Tibial artery (tissue), 4 donors: ENCODE measurements at regions not wholly inside any gene's neighbourhood (a gene's known extent, or its start where the extent isn't known, plus 50 kb on each side); places are given as distances from the start of the nearest gene placed in this dataset.

Experiments used
- DNase-seq, 2 donors: peaks; one replicate each; pipeline ENCODE4 v3.0.0-alpha.2; 2019
- H3K27ac ChIP-seq, 2 donors: fragments of 200-600 bp; sonication (generic) in 1 of 2; 1 replicate in 1 of 2; 2 replicates in 1 of 2; pipeline ENCODE4 v1.5.1; 2018 to 2019; ENCODE audit warnings: mild to moderate bottlenecking in 1 of 2
- H3K27me3 ChIP-seq, 2 donors: fragments of 200-600 bp; sonication (generic) in 1 of 2; one replicate each; pipeline versions ENCODE4 v1.5.1 to v1.6.0; 2016 to 2019
- H3K36me3 ChIP-seq, 3 donors: fragments of 200-600 bp; sonication (generic) in 2 of 3; one replicate each; pipeline ENCODE4 v1.5.1; 2016 to 2019; ENCODE audit warnings: mild to moderate bottlenecking in 2 of 3
- H3K4me1 ChIP-seq, 4 donors: fragments of 200-600 bp; sonication (generic) in 2 of 4; 1 replicate in 3 of 4; 2 replicates in 1 of 4; pipeline ENCODE4 v1.5.1; 2016 to 2019
- H3K4me3 ChIP-seq, 2 donors: fragments of 200-600 bp; sonication (generic) in 1 of 2; 1 replicate in 1 of 2; 2 replicates in 1 of 2; pipeline ENCODE4 v1.5.1; 2018 to 2019; ENCODE audit warnings: mild to moderate bottlenecking in 2 of 2
- H3K9me3 ChIP-seq, 3 donors: fragments of 200-600 bp; sonication (generic) in 1 of 3; one replicate each; pipeline ENCODE4 v1.5.1; 2016 to 2019
- intact Hi-C: fragments of 100-400 bp; cut with DNase I; formaldehyde crosslinking; loops from one replicate; pipeline ENCODE4 v1.15.0; 2023; ENCODE audit warnings: low total_unique reads
- TF ChIP-seq, protein P1 (sequence below), 2 experiments: fragments of 200-600 bp in 1 of 2; fragments of 450-650 bp in 1 of 2; IDR thresholded peaks; one replicate each; pipeline ENCODE4 v1.5.1; 2017 to 2019; ENCODE audit warnings: antibody characterized with exemption in 2 of 2, mild to moderate bottlenecking in 1 of 2, moderate library complexity in 1 of 2

DNA sequence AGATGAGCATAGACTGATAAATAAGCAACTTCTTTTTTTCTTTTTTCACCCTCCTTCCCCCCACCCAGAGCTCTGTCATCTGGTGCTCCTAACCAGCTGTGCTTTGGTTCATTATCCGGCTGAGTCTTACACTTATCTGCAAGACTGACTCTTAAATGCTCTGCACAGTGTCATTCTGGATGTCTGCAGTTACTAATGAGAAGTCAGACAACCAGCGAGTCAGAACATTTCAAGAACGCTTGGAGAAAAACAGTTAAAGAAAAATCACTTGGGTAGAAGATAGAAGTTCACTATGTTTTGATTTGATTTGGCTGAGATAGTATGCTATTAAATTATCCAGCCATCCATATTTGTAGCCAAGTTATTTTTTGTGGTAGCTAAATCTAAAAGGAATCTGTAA lies 328.9 kb upstream of the PRICKLE1 start:
- DNase-seq, result no peak

DNA sequence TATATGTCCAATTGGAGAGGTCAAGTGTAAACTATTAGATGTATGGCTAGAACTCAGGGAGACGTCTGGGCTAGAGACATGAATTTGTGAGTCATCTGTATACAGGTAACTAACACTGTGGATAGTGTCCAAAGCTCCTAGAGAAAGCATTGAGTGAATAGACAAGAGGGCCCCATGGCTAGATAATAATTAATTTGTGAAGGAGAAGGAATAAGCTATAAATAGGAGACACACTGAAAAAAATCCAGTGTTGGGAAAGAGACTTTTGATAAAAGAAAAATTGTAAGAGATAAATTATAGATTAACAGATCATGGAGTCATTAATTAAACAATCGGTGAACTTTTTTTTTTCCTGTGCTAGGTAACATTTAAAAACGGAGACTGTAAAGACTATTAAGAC lies 326.6 kb upstream of the PRICKLE1 start:
- Histone ChIP-seq H3K4me3 (no peak overlapping the region), H3K27me3 (no peaks in the 10 kb centered on the region), H3K9me3 (no peaks in the 10 kb centered on the region), H3K36me3 (no peaks in the 10 kb centered on the region), H3K4me1 (no peaks in the 10 kb centered on the region), H3K27ac (no peak overlapping the region)
- intact Hi-C loops, result no loop called here
- DNase-seq, result no peak
- TF ChIP-seq, protein P1, sequence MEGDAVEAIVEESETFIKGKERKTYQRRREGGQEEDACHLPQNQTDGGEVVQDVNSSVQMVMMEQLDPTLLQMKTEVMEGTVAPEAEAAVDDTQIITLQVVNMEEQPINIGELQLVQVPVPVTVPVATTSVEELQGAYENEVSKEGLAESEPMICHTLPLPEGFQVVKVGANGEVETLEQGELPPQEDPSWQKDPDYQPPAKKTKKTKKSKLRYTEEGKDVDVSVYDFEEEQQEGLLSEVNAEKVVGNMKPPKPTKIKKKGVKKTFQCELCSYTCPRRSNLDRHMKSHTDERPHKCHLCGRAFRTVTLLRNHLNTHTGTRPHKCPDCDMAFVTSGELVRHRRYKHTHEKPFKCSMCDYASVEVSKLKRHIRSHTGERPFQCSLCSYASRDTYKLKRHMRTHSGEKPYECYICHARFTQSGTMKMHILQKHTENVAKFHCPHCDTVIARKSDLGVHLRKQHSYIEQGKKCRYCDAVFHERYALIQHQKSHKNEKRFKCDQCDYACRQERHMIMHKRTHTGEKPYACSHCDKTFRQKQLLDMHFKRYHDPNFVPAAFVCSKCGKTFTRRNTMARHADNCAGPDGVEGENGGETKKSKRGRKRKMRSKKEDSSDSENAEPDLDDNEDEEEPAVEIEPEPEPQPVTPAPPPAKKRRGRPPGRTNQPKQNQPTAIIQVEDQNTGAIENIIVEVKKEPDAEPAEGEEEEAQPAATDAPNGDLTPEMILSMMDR (IDR thresholded peaks at IDR 0.05), result no peak

More for the DNA sequence above, 328.9 kb upstream of the PRICKLE1 start:
- no peak overlapping the region for H3K4me3 ChIP-seq
- TF ChIP-seq, protein P1 (IDR thresholded peaks at IDR 0.05), result no peak
- no peaks in the 10 kb centered on the region for H3K36me3 ChIP-seq
- H3K4me1 ChIP-seq, result no peaks in the 10 kb centered on the region
- no peak overlapping the region for H3K27ac ChIP-seq
- no peaks in the 10 kb centered on the region for H3K9me3 ChIP-seq
- intact Hi-C loops, result no loop called here
- no peaks in the 10 kb centered on the region for H3K27me3 ChIP-seq

DNA sequence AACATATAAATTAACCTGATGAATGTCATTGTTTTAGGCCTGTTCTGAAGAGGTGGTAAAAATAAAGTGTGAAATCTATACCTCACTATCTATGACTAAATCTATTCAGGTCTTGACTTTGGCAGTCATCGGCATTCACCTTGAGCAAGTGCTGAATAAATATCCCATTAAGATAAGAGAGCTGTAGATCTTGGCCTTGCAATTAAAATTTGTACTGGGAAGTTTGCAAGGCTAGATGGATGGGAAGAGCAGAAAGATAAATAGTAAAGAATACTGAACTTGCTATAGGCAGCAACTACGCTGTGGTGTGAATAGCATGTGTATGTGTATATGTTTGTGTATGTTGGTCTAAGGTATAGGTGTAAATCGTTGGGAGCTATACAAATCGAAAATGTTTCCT lies 325.9 kb upstream of the PRICKLE1 start:
- Histone ChIP-seq H3K27ac (no peak overlapping the region), H3K36me3 (no peaks in the 10 kb centered on the region), H3K4me3 (no peak overlapping the region), H3K27me3 (no peaks in the 10 kb centered on the region), H3K9me3 (no peaks in the 10 kb centered on the region), H3K4me1 (no peaks in the 10 kb centered on the region)
- intact Hi-C loops, result no loop called here
- TF ChIP-seq, protein P1 (IDR thresholded peaks at IDR 0.05), result no peak
- no peak for DNase-seq

DNA sequence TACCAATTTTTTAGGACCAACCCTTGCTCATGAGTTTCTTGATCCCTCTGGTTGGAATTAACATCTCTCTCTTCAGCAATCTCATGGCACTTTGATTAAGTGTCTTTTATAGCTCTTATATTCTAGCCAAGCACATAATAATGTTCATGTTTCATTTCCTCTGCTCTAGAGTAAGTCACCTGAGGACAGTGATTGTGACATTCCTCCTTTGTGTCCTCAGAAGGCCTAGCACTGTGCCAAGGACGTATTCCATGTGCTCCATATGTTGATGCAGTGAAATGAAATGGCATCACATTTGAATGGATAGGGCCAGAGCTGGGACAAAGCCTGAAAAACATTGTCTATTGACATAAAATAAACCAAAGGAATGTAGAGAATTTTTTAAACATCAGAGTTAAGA lies 322.8 kb upstream of the PRICKLE1 start:
- H3K9me3 ChIP-seq, result no peaks in the 10 kb centered on the region
- intact Hi-C loops, result no loop called here
- H3K4me3 ChIP-seq, result no peak overlapping the region
- TF ChIP-seq, protein P1 (IDR thresholded peaks at IDR 0.05), result no peak
- no peaks in the 10 kb centered on the region for H3K36me3 ChIP-seq
- no peaks in the 10 kb centered on the region for H3K4me1 ChIP-seq
- no peak overlapping the region for H3K27ac ChIP-seq
- DNase-seq, result no peak
- no peaks in the 10 kb centered on the region for H3K27me3 ChIP-seq

DNA sequence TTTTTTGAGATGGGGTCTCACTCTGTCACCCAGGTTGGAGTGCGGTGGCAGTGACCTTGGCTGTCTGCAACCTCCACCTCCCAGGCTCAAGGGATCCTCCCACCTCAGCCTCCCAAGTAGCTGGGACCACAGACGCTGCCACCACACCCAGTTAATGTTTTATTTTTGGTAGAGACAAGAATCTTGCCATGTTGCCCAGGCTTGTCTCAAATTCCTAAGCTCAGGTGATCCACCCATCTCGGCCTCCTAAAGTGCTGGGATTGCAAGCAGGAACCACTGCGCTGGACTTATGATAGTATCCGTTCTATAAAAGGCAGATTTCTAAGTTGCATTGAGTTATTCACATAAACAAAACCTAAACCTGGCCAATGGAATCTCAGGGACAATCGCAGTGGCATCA lies 321.1 kb upstream of the PRICKLE1 start:
- no peaks in the 10 kb centered on the region for H3K36me3 ChIP-seq

More for the DNA sequence above, 321.1 kb upstream of the PRICKLE1 start:
- TF ChIP-seq, protein P1 (IDR thresholded peaks at IDR 0.05), result no peak
- no peak for DNase-seq
- intact Hi-C loops, result no loop called here
- H3K27ac ChIP-seq, result no peak overlapping the region
- H3K4me1 ChIP-seq, result no peaks in the 10 kb centered on the region
- H3K27me3 ChIP-seq, result no peaks in the 10 kb centered on the region
- H3K9me3 ChIP-seq, result no peaks in the 10 kb centered on the region
- no peak overlapping the region for H3K4me3 ChIP-seq
